DOHH2 (cell line): ENCODE measurements at regions not wholly inside any gene's neighbourhood (a gene's known extent, or its start where the extent isn't known, plus 50 kb on each side); places are given as distances from the start of the nearest gene placed in this dataset.

ENCODE experiments used
- EZH2phosphoT487 ChIP-seq: fragments of 200-600 bp; sonication (generic); IDR thresholded peaks from 2 replicates; pipeline ENCODE4 v1.6.1; 2017; ENCODE audit warnings: borderline replicate concordance, mild to moderate bottlenecking, antibody characterized with exemption, low read length, moderate library complexity, mixed read lengths
- TF ChIP-seq, protein P1 (sequence below): fragments of 200-600 bp; sonication (generic); IDR thresholded peaks from one replicate; pipeline ENCODE4 v1.5.1; 2014; ENCODE audit warnings: antibody characterized with exemption, mild to moderate bottlenecking, low read depth, low read length; ENCODE audit not compliant: poor library complexity, severe bottlenecking

DNA sequence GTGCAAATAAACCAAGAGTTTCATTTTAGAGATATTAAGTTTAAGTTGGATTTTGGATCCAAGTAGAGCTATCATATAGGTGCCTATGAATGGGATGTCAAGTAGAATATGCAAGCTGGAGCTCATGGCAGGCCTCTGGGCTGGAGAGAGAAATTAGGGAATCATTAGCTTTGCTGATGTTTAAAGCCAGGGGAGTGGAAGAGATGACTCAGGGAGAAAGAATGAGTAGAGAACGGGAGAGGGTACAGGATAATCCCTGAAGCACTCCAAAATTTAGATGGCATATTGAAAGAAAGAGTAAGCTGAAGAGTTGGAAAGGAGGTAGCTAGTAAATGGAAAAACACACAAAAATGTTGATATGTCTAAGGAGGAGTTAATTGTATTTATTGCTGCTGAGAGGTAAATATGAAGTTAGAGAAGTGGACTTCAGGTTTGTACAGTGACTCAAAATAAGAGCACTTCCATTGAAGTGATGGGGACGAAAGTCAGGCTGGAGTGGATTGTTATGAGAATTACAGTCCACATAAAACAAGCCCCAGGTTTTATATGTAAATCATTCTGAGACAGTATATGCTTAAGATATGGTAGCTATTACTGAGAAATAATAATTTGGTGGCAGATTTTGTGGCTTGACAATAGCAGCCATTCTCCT lies 72.5 kb upstream of the GRXCR1 start:
- TF ChIP-seq, protein P1, sequence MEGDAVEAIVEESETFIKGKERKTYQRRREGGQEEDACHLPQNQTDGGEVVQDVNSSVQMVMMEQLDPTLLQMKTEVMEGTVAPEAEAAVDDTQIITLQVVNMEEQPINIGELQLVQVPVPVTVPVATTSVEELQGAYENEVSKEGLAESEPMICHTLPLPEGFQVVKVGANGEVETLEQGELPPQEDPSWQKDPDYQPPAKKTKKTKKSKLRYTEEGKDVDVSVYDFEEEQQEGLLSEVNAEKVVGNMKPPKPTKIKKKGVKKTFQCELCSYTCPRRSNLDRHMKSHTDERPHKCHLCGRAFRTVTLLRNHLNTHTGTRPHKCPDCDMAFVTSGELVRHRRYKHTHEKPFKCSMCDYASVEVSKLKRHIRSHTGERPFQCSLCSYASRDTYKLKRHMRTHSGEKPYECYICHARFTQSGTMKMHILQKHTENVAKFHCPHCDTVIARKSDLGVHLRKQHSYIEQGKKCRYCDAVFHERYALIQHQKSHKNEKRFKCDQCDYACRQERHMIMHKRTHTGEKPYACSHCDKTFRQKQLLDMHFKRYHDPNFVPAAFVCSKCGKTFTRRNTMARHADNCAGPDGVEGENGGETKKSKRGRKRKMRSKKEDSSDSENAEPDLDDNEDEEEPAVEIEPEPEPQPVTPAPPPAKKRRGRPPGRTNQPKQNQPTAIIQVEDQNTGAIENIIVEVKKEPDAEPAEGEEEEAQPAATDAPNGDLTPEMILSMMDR, result no peak
- no peak for TF ChIP-seq EZH2phosphoT487
